ENCODE measurements at regions not wholly inside any gene's neighbourhood (a gene's known extent, or its start where the extent isn't known, plus 50 kb on each side); places are given as distances from the start of the nearest gene placed in this dataset.

DNA sequence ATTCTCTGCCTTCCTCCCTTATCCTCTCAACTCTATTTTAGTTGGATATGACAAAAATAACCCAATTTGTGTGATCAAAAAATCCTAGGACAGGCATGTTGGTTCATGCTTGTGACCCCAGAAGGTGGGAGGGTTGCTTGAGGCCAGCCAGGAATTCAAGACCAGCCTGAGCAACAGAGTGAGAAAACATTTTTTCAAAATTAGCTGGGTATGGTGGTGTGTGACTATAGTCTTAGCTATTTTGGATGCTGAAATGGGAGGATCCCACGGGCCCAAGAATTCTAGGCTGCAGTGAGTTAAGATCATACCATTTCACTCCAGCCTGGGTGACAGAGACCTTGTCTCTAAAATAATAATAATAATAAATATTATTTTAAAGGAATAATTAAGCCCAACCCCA lies 1383.1 kb upstream of the ADGRL2 start:
- H3K27me3 ChIP-seq (ENCODE audit: low read depth) = no peaks in the 10 kb centered on the region
- no peak overlapping the region for H3K27ac ChIP-seq (replicated peaks)
- no peaks in the 10 kb centered on the region for H3K36me3 ChIP-seq
- no peaks in the 10 kb centered on the region for H3K9me3 ChIP-seq (replicated peaks)
- no peak overlapping the region for H3K4me3 ChIP-seq
- intact Hi-C loops (cut with micrococcal nuclease) = no loop called here
- no peaks in the 10 kb centered on the region for H3K4me1 ChIP-seq
- TF ChIP-seq, protein P1, sequence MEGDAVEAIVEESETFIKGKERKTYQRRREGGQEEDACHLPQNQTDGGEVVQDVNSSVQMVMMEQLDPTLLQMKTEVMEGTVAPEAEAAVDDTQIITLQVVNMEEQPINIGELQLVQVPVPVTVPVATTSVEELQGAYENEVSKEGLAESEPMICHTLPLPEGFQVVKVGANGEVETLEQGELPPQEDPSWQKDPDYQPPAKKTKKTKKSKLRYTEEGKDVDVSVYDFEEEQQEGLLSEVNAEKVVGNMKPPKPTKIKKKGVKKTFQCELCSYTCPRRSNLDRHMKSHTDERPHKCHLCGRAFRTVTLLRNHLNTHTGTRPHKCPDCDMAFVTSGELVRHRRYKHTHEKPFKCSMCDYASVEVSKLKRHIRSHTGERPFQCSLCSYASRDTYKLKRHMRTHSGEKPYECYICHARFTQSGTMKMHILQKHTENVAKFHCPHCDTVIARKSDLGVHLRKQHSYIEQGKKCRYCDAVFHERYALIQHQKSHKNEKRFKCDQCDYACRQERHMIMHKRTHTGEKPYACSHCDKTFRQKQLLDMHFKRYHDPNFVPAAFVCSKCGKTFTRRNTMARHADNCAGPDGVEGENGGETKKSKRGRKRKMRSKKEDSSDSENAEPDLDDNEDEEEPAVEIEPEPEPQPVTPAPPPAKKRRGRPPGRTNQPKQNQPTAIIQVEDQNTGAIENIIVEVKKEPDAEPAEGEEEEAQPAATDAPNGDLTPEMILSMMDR (IDR thresholded peaks at IDR 0.05; ENCODE audit: borderline replicate concordance) = no peak
- DNase-seq = no peak

DNA sequence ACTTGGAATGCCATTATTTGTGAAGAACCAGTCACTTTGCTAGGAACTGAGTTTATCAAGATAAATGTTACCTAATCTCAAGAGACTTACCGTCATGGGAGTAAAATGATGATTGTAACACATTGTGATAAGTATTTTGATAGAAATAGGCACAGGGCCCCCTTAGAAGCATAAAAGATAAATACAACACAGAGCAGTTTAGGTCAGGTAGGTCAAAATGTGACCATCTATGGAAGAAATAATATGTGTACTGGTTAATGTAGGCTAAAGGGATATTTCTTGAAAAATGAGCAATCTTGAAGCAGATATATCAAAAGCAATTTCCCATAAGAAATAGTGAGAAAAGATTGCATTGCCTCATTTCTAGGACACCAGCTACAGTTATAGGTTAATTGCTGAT lies 1386.8 kb upstream of the ADGRL2 start:
- no peaks in the 10 kb centered on the region for H3K27me3 ChIP-seq (ENCODE audit: low read depth)
- no peak overlapping the region for H3K27ac ChIP-seq (replicated peaks)
- DNase-seq = no peak
- H3K4me3 ChIP-seq = no peak overlapping the region
- TF ChIP-seq, protein P1 (IDR thresholded peaks at IDR 0.05; ENCODE audit: borderline replicate concordance) = no peak
- intact Hi-C loops (cut with micrococcal nuclease) = no loop called here
- no peaks in the 10 kb centered on the region for H3K36me3 ChIP-seq
- H3K4me1 ChIP-seq = no peaks in the 10 kb centered on the region
- no peaks in the 10 kb centered on the region for H3K9me3 ChIP-seq (replicated peaks)

DNA sequence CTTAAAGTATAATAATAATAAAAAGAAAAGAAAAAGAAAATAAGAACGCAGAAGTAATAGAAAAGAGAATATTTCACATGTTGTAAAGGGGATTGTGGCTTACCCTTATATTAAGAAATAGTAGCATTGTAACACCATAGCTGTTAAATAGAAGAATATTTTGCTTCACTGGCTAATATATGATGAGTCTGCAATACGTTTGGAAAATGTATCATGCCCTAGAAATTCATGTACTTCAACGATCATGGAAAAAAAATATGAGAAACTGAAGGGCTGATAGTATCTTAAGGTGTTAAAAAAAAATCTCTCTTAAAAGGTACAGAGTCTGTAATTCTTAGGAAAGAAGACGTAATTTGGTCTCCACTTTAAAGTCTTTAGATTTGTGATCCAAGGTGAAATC lies 1390.5 kb upstream of the ADGRL2 start:
- Histone ChIP-seq H3K27me3 (ENCODE audit: low read depth) (no peaks in the 10 kb centered on the region), H3K9me3 (replicated peaks) (no peaks in the 10 kb centered on the region), H3K36me3 (no peaks in the 10 kb centered on the region), H3K4me1 (no peaks in the 10 kb centered on the region), H3K27ac (replicated peaks) (no peak overlapping the region), H3K4me3 (no peak overlapping the region)
- TF ChIP-seq, protein P1 (IDR thresholded peaks at IDR 0.05; ENCODE audit: borderline replicate concordance) = no peak
- intact Hi-C loops (cut with micrococcal nuclease) = no loop called here
- DNase-seq = no peak

DNA sequence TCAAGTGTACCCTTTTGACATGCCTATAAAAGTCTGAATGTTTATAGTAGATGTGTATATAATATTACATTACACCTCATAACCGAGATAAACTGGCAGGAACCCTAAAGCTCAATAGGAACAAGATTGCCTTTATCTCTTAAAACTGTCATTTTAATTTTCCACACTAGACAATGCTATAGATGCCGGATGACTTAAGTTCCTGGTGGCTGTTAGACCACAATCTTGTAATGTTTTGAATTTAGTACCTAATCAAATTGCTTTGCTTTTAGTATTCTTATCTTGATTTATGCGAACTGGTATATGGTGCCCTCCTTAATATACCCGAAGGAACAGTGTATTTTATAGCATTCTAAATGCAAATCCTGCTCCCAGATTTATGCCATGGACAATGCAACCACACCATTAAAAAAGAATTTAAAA lies 1397.0 kb upstream of the ADGRL4 start:
- TF ChIP-seq, protein P1 (IDR thresholded peaks at IDR 0.05; ENCODE audit: borderline replicate concordance) = no peak
- intact Hi-C loops (cut with micrococcal nuclease) = no loop called here
- Histone ChIP-seq H3K9me3 (replicated peaks) (no peaks in the 10 kb centered on the region), H3K27ac (replicated peaks) (no peak overlapping the region), H3K36me3 (no peaks in the 10 kb centered on the region), H3K4me3 (no peak overlapping the region), H3K27me3 (ENCODE audit: low read depth) (no peaks in the 10 kb centered on the region), H3K4me1 (no peaks in the 10 kb centered on the region)
- DNase-seq = no peak

DNA sequence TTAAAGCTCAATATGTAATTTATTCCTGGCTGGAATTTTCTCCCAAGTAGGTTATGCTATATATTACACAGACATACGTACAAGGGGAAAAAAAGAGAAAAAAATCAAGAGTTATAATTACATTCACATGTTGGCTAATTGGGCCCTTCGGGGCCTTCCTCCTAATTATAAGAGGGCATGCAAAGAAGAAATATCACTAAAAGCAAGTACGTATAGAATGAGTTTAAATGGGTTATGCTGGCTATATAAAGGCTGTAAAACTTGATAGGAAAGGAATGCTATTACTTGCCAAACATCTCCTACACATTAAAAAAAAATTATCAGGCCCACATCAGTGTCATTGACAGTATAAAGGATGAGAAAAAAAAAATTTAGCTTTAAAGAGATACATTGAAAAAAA lies 1396.1 kb upstream of the ADGRL4 start:
- peaks cover 1% of the 10 kb centered on the region for H3K9me3 ChIP-seq (replicated peaks)
- H3K4me1 ChIP-seq = no peaks in the 10 kb centered on the region
- TF ChIP-seq, protein P1 (IDR thresholded peaks at IDR 0.05; ENCODE audit: borderline replicate concordance) = no peak
- intact Hi-C loops (cut with micrococcal nuclease) = no loop called here
- no peaks in the 10 kb centered on the region for H3K27me3 ChIP-seq (ENCODE audit: low read depth)
- no peaks in the 10 kb centered on the region for H3K36me3 ChIP-seq
- no peak overlapping the region for H3K4me3 ChIP-seq
- H3K27ac ChIP-seq (replicated peaks) = no peak overlapping the region
- DNase-seq = no peak

DNA sequence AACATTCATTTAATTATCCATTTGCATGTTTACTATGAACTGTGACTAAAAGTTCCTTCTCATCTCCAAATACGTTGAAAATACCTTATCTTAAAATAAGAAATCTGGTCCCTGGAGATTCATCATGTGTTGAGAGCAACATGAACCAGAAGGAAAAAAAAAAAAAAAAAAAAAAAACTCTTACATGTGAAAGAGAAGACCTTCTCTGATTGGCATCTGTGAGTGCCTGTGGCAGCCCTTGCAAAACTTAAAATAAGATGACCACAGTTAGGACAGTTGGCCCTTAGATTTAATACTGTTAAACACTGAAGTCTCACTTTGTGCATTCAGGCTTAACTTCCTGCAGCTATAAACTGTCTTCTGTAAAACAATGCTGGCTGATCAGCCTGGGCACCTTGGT lies 1395.2 kb upstream of the ADGRL4 start:
- intact Hi-C loops (cut with micrococcal nuclease) = no loop called here

More for the DNA sequence above, 1395.2 kb upstream of the ADGRL4 start:
- peaks cover 3% of the 10 kb centered on the region for H3K9me3 ChIP-seq (replicated peaks)
- DNase-seq = no peak
- H3K27ac ChIP-seq (replicated peaks) = no peak overlapping the region
- H3K36me3 ChIP-seq = no peaks in the 10 kb centered on the region
- H3K4me1 ChIP-seq = no peaks in the 10 kb centered on the region
- TF ChIP-seq, protein P1 (IDR thresholded peaks at IDR 0.05; ENCODE audit: borderline replicate concordance) = no peak
- H3K27me3 ChIP-seq (ENCODE audit: low read depth) = no peaks in the 10 kb centered on the region
- no peak overlapping the region for H3K4me3 ChIP-seq
